ENCODE measurements at regions not wholly inside any gene's neighbourhood (a gene's known extent, or its start where the extent isn't known, plus 50 kb on each side); places are given as distances from the start of the nearest gene placed in this dataset.

DNA sequence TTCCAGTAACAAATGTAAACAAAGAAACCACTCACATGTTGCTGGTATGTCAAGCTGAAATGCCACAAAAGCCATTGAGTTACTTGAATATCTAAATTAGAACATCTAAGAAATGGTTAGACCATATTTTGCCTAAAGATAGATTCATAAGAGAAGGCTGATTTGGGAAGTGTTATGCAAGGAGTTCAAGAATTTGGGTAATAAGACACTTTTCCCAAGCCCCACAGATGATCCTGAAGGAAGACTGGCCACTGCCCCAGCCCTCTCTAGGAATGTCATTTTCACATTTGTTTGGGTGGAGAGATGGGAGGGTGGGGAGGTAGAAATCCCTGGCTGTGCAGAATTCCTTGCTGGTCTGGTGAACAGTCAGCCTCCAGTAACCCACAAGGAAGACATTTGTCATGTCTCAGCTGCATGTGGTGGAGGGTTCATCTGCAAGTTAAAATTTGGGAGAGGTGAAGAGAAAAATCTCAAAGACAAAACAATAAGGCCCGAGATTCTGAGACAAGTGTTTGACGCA, 427.2 kb upstream of the KLF6 start:
- Histone ChIP-seq H3K27ac (ENCODE audit: low read length) (no peak overlapping the region), H3K36me3 (ENCODE audit: control insufficient read depth, insufficient read depth, low read length) (no peaks in the 10 kb centered on the region), H3K27me3 (ENCODE audit: control insufficient read depth, insufficient read depth, low read length) (no peaks in the 10 kb centered on the region), H3K4me3 (ENCODE audit: low read length) (no peak overlapping the region), H3K9me3 (ENCODE audit: control insufficient read depth, insufficient read depth, low read length) (no peaks in the 10 kb centered on the region), H3K4me1 (ENCODE audit: control insufficient read depth, insufficient read depth, low read length) (no peaks in the 10 kb centered on the region)
- WGBS (ENCODE audit: insufficient coverage) = 100% methylated on average over 2 of the region's 2 CpGs
- Mint-ChIP-seq H3K27ac (no peak overlapping the region), H3K9me3 (no peaks in the 10 kb centered on the region), H3K27me3 (ENCODE audit: low read depth in 2 of 2) (peaks cover 5 to 31% of the 10 kb centered on the region in 2 donors), H3K36me3 (no peaks in the 10 kb centered on the region), H3K4me1 (peaks cover 0 to 8% of the 10 kb centered on the region in 2 donors), H3K4me3 (no peak overlapping the region)
- DNase-seq (no peak), ATAC-seq (no peak)
- TF ChIP-seq, protein P1, sequence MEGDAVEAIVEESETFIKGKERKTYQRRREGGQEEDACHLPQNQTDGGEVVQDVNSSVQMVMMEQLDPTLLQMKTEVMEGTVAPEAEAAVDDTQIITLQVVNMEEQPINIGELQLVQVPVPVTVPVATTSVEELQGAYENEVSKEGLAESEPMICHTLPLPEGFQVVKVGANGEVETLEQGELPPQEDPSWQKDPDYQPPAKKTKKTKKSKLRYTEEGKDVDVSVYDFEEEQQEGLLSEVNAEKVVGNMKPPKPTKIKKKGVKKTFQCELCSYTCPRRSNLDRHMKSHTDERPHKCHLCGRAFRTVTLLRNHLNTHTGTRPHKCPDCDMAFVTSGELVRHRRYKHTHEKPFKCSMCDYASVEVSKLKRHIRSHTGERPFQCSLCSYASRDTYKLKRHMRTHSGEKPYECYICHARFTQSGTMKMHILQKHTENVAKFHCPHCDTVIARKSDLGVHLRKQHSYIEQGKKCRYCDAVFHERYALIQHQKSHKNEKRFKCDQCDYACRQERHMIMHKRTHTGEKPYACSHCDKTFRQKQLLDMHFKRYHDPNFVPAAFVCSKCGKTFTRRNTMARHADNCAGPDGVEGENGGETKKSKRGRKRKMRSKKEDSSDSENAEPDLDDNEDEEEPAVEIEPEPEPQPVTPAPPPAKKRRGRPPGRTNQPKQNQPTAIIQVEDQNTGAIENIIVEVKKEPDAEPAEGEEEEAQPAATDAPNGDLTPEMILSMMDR (IDR thresholded peaks at IDR 0.05) = no peak
- intact Hi-C loops (cut with micrococcal nuclease) = no loop called here

DNA sequence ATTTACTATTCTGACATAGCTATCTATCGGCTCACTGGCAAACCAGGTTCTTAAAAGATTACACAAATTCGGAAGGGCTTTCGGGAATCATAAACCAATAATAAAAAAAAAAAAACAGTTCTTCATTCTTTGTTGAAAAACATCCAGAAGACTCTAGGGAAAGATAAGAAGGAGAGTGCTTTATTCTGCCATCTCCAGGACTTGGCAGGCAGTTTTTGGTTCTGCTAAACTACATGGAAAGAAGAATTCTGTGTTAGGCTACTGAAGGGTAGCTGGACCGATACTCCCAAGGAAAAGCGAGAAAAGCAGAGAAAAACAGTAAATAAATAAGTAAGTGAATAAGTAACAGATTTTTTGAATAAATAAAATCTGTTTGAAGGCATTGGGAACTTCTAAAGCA, 423.5 kb upstream of the KLF6 start:
- Histone ChIP-seq H3K27me3 (ENCODE audit: control insufficient read depth, insufficient read depth, low read length) (no peaks in the 10 kb centered on the region), H3K4me3 (ENCODE audit: low read length) (no peak overlapping the region), H3K9me3 (ENCODE audit: control insufficient read depth, insufficient read depth, low read length) (no peaks in the 10 kb centered on the region), H3K36me3 (ENCODE audit: control insufficient read depth, insufficient read depth, low read length) (no peaks in the 10 kb centered on the region), H3K27ac (ENCODE audit: low read length) (no peak overlapping the region), H3K4me1 (ENCODE audit: control insufficient read depth, insufficient read depth, low read length) (no peaks in the 10 kb centered on the region)
- TF ChIP-seq, protein P1 (IDR thresholded peaks at IDR 0.05) = no peak
- no peak overlapping the region for H3K4me3 Mint-ChIP-seq
- H3K4me1 Mint-ChIP-seq = peaks cover 0 to 8% of the 10 kb centered on the region in 2 donors
- H3K27ac Mint-ChIP-seq = no peak overlapping the region
- WGBS (ENCODE audit: insufficient coverage) = 95% methylated on average over 4 of the region's 5 CpGs
- no peaks in the 10 kb centered on the region for H3K9me3 Mint-ChIP-seq
- DNase-seq (no peak), ATAC-seq (no peak)
- no peaks in the 10 kb centered on the region for H3K36me3 Mint-ChIP-seq
- H3K27me3 Mint-ChIP-seq (ENCODE audit: low read depth in 2 of 2) = peaks cover 8 to 30% of the 10 kb centered on the region in 2 donors
- intact Hi-C loops (cut with micrococcal nuclease) = no loop called here

DNA sequence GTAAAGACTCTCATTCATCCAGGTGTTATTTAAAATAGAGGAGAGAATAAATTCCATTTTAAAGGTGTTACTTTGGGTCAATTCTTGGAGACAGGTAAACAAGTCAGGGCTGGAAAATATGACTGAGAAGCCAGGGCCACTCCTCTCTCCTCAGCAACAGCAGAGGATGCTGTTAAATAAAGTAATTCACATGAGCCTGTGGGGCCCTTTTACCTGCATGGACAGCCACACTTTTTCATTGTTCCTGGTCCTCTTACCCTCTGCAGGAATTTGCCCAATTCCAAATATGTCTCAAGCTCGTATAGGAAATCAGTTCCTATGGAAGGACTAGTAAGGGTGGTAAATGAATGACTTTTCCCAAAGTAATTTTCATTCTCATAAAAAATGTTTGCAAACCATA, 420.1 kb upstream of the KLF6 start:
- TF ChIP-seq, protein P1 (IDR thresholded peaks at IDR 0.05) = no peak
- ATAC-seq = no peak
- no peak for DNase-seq
- Histone ChIP-seq H3K9me3 (ENCODE audit: control insufficient read depth, insufficient read depth, low read length) (no peaks in the 10 kb centered on the region), H3K27ac (ENCODE audit: low read length) (no peak overlapping the region), H3K4me1 (ENCODE audit: control insufficient read depth, insufficient read depth, low read length) (no peaks in the 10 kb centered on the region), H3K27me3 (ENCODE audit: control insufficient read depth, insufficient read depth, low read length) (no peaks in the 10 kb centered on the region), H3K4me3 (ENCODE audit: low read length) (no peak overlapping the region), H3K36me3 (ENCODE audit: control insufficient read depth, insufficient read depth, low read length) (no peaks in the 10 kb centered on the region)
- H3K4me3 Mint-ChIP-seq = no peak overlapping the region
- no peaks in the 10 kb centered on the region for H3K9me3 Mint-ChIP-seq
- H3K36me3 Mint-ChIP-seq = no peaks in the 10 kb centered on the region
- WGBS (ENCODE audit: insufficient coverage) = no CpG with 5 or more reads among the region's 1 CpG
- peaks cover 13 to 46% of the 10 kb centered on the region in 2 donors for H3K27me3 Mint-ChIP-seq (ENCODE audit: low read depth in 2 of 2)
- no peak overlapping the region for H3K27ac Mint-ChIP-seq
- intact Hi-C loops (cut with micrococcal nuclease) = no loop called here
- peaks cover 0 to 15% of the 10 kb centered on the region in 2 donors for H3K4me1 Mint-ChIP-seq

DNA sequence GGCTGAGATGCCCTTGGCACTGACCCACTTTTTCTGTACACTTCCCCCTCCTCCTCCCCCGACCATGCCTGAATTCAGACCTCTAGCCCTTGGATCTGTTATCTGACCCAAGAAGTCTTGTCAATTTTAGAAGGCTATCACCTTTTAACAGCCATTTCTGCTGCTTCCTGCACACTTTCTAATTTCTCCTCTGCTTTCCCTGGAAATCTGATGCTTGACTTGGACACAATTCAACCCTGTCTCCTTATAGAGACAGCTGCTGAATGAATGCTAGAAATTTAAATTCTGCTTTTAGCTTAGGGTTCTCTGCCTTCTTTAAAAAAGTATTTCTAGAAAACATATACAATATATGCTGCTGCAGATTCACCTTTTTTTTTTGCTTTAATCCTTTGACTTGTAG, 417.9 kb upstream of the KLF6 start:
- WGBS (ENCODE audit: insufficient coverage) = 91% methylated on average over 1 of the region's 1 CpG
- Mint-ChIP-seq H3K9me3 (no peaks in the 10 kb centered on the region), H3K4me3 (no peak overlapping the region), H3K27ac (no peak overlapping the region), H3K27me3 (ENCODE audit: low read depth in 2 of 2) (peaks cover 13 to 38% of the 10 kb centered on the region in 2 donors), H3K36me3 (no peaks in the 10 kb centered on the region), H3K4me1 (peaks cover 0 to 14% of the 10 kb centered on the region in 2 donors)
- TF ChIP-seq, protein P1 (IDR thresholded peaks at IDR 0.05) = no peak
- H3K9me3 ChIP-seq (ENCODE audit: control insufficient read depth, insufficient read depth, low read length) = no peaks in the 10 kb centered on the region
- DNase-seq (no peak), ATAC-seq (no peak)
- H3K27me3 ChIP-seq (ENCODE audit: control insufficient read depth, insufficient read depth, low read length) = no peaks in the 10 kb centered on the region
- H3K27ac ChIP-seq (ENCODE audit: low read length) = no peak overlapping the region
- no peak overlapping the region for H3K4me3 ChIP-seq (ENCODE audit: low read length)
- H3K36me3 ChIP-seq (ENCODE audit: control insufficient read depth, insufficient read depth, low read length) = no peaks in the 10 kb centered on the region
- H3K4me1 ChIP-seq (ENCODE audit: control insufficient read depth, insufficient read depth, low read length) = no peaks in the 10 kb centered on the region
- intact Hi-C loops (cut with micrococcal nuclease) = no loop called here

All from natural killer cell (primary cell).